Skeletal muscle satellite cell (primary cell): ENCODE measurements at regions not wholly inside any gene's neighbourhood (a gene's known extent, or its start where the extent isn't known, plus 50 kb on each side); places are given as distances from the start of the nearest gene placed in this dataset.
A peak's percentile ranks its signal among the peaks of the same experiment; 100 is the strongest.

Experiments used
- H3K27me3 ChIP-seq: 2 replicates; pipeline ENCODE4 v1.7.0; 2013; ENCODE audit warnings: low read length; ENCODE audit not compliant: control insufficient read depth, insufficient read depth
- H3K36me3 ChIP-seq: 2 replicates; pipeline ENCODE4 v1.7.0; 2013; ENCODE audit warnings: mild to moderate bottlenecking, control low read depth, low read length; ENCODE audit not compliant: insufficient read depth
- H3K4me1 ChIP-seq: 2 replicates; pipeline ENCODE4 v1.7.0; 2013; ENCODE audit warnings: low read length; ENCODE audit not compliant: control insufficient read depth, insufficient read depth
- H3K4me2 ChIP-seq: 2 replicates; pipeline ENCODE4 v1.7.0; 2013; ENCODE audit warnings: mild to moderate bottlenecking, low read length
- H3K4me3 ChIP-seq: 2 replicates; pipeline ENCODE4 v1.7.0; 2013; ENCODE audit warnings: low read length
- H3K9ac ChIP-seq: 2 replicates; pipeline ENCODE4 v1.7.0; 2013; ENCODE audit warnings: mild to moderate bottlenecking, low read depth, low read length, moderate library complexity
- H3K9me3 ChIP-seq: replicated peaks from 2 replicates; pipeline ENCODE4 v1.7.0; 2013; ENCODE audit warnings: mild to moderate bottlenecking, control low read depth, low read length

- Histone ChIP-seq H3K36me3 (no peaks in the 10 kb centered on the region), H3K4me1 (no peaks in the 10 kb centered on the region), H3K9ac (no peak overlapping the region), H3K4me2 (no peak overlapping the region), H3K27me3 (peaks cover 6% of the 10 kb centered on the region), H3K9me3 (no peaks in the 10 kb centered on the region), H3K4me3 (no peak overlapping the region)
Observed at GRCh38 chr16:31693733-31694132, 166.0 kb downstream of the AHSP start.

- H3K9ac ChIP-seq = no peak overlapping the region
- no peak overlapping the region for H3K4me3 ChIP-seq
- H3K36me3 ChIP-seq = no peaks in the 10 kb centered on the region
- H3K27me3 ChIP-seq = peaks cover 14% of the 10 kb centered on the region
- no peak overlapping the region for H3K4me2 ChIP-seq
- H3K4me1 ChIP-seq = no peaks in the 10 kb centered on the region
- no peaks in the 10 kb centered on the region for H3K9me3 ChIP-seq
Observed at GRCh38 chr16:31694461-31694860, 166.8 kb downstream of the AHSP start.

- Histone ChIP-seq H3K4me3 (no peak overlapping the region), H3K4me1 (no peaks in the 10 kb centered on the region), H3K36me3 (no peaks in the 10 kb centered on the region), H3K9ac (no peak overlapping the region), H3K27me3 (peaks cover 14% of the 10 kb centered on the region), H3K9me3 (no peaks in the 10 kb centered on the region), H3K4me2 (no peak overlapping the region)
Observed at GRCh38 chr16:31695667-31696066, 168.0 kb downstream of the AHSP start.

GRCh38 chr16:31696968-31697743 lies 169.5 kb downstream of the AHSP start:
- Histone ChIP-seq H3K4me1 (peaks cover 6% of the 10 kb centered on the region), H3K9me3 (no peaks in the 10 kb centered on the region), H3K27me3 (peaks cover 21% of the 10 kb centered on the region)

GRCh38 chr16:31697744-31698125 lies 170.0 kb downstream of the AHSP start:
- Histone ChIP-seq H3K4me3 (no peak overlapping the region), H3K4me2 (no peak overlapping the region), H3K9me3 (no peaks in the 10 kb centered on the region), H3K9ac (no peak overlapping the region), H3K36me3 (no peaks in the 10 kb centered on the region), H3K4me1 (peaks cover 6% of the 10 kb centered on the region), H3K27me3 (peaks cover 21% of the 10 kb centered on the region)

More at GRCh38 chr16:31696968-31697743, 169.5 kb downstream of the AHSP start:
- Histone ChIP-seq H3K9ac (no peak overlapping the region), H3K36me3 (no peaks in the 10 kb centered on the region), H3K4me3 (no peak overlapping the region), H3K4me2 (no peak overlapping the region)

- Histone ChIP-seq H3K27me3 (peaks cover 21% of the 10 kb centered on the region), H3K4me1 (peaks cover 6% of the 10 kb centered on the region), H3K36me3 (no peaks in the 10 kb centered on the region), H3K9me3 (no peaks in the 10 kb centered on the region), H3K4me3 (no peak overlapping the region), H3K4me2 (no peak overlapping the region), H3K9ac (no peak overlapping the region)
Observed at GRCh38 chr16:31698901-31699300, 171.2 kb downstream of the AHSP start.

GRCh38 chr16:31699601-31700000 lies 171.9 kb downstream of the AHSP start:
- no peak overlapping the region for H3K9ac ChIP-seq
- no peak overlapping the region for H3K4me2 ChIP-seq
- no peak overlapping the region for H3K4me3 ChIP-seq
- no peaks in the 10 kb centered on the region for H3K36me3 ChIP-seq
- H3K4me1 ChIP-seq = peaks cover 6% of the 10 kb centered on the region
- H3K27me3 ChIP-seq = peaks cover 21% of the 10 kb centered on the region
- no peaks in the 10 kb centered on the region for H3K9me3 ChIP-seq

- H3K9ac ChIP-seq = no peak overlapping the region
- peak overlapping the region; percentile 86 for H3K4me3 ChIP-seq
Observed at GRCh38 chr16:31700200-31700529, 172.5 kb downstream of the AHSP start.

GRCh38 chr16:31700530-31701388 lies 172.8 kb upstream of the ZNF267 start:
- H3K9ac ChIP-seq = peak overlapping the region; percentile 75
- H3K4me3 ChIP-seq = peak overlapping the region; percentile 86
- peaks cover 21% of the 10 kb centered on the region for H3K27me3 ChIP-seq
- H3K9me3 ChIP-seq = no peaks in the 10 kb centered on the region
- H3K4me1 ChIP-seq = peaks cover 6% of the 10 kb centered on the region
- peak overlapping the region; percentile 84 for H3K4me2 ChIP-seq
- H3K36me3 ChIP-seq = no peaks in the 10 kb centered on the region

More at GRCh38 chr16:31700200-31700529, 172.5 kb downstream of the AHSP start:
- no peaks in the 10 kb centered on the region for H3K36me3 ChIP-seq
- H3K4me1 ChIP-seq = peaks cover 6% of the 10 kb centered on the region
- H3K9me3 ChIP-seq = no peaks in the 10 kb centered on the region
- peaks cover 21% of the 10 kb centered on the region for H3K27me3 ChIP-seq
- H3K4me2 ChIP-seq = peak overlapping the region; percentile 84

- Histone ChIP-seq H3K4me2 (no peak overlapping the region), H3K27me3 (peaks cover 21% of the 10 kb centered on the region), H3K4me1 (peaks cover 6% of the 10 kb centered on the region), H3K9ac (no peak overlapping the region), H3K9me3 (no peaks in the 10 kb centered on the region), H3K36me3 (no peaks in the 10 kb centered on the region), H3K4me3 (no peak overlapping the region)
Observed at GRCh38 chr16:31701734-31702133, 171.9 kb upstream of the ZNF267 start.

GRCh38 chr16:31702796-31703195 lies 170.8 kb upstream of the ZNF267 start:
- Histone ChIP-seq H3K9ac (no peak overlapping the region), H3K27me3 (peaks cover 21% of the 10 kb centered on the region), H3K4me3 (no peak overlapping the region), H3K4me1 (peaks cover 6% of the 10 kb centered on the region), H3K4me2 (no peak overlapping the region), H3K9me3 (no peaks in the 10 kb centered on the region), H3K36me3 (no peaks in the 10 kb centered on the region)
